Prostate gland (tissue), 2 donors: ENCODE measurements at regions not wholly inside any gene's neighbourhood (a gene's known extent, or its start where the extent isn't known, plus 50 kb on each side); places are given as distances from the start of the nearest gene placed in this dataset.

Experiments
- CTCF ChIP-seq, 4 experiments: fragments of 200-600 bp in 2 of 4; fragments of 450-650 bp in 2 of 4; sonication (generic) in 2 of 4; IDR thresholded peaks; 1 replicate in 3 of 4; 2 replicates in 1 of 4; pipeline ENCODE4 v1.5.1; 2016 to 2019; ENCODE audit warnings: antibody characterized with exemption in 4 of 4, mild to moderate bottlenecking in 2 of 4, moderate library complexity in 2 of 4
- POLR2A ChIP-seq: fragments of 450-650 bp; IDR thresholded peaks from one replicate; pipeline ENCODE4 v1.6.1; 2016; ENCODE audit warnings: antibody characterized with exemption, mild to moderate bottlenecking
- POLR2AphosphoS5 ChIP-seq: sonication (generic); formaldehyde crosslinking; IDR thresholded peaks from one replicate; pipeline ENCODE4 v1.6.1; 2017; ENCODE audit warnings: antibody characterized with exemption

- TF ChIP-seq POLR2AphosphoS5: no peak
- no peak for TF ChIP-seq CTCF (IDR thresholded peaks at IDR 0.05)
- no peak for TF ChIP-seq POLR2A
Observed at GRCh38 chr4:184930026-184930425, 88.3 kb upstream of the HELT start.
